ENCODE measurements at regions not wholly inside any gene's neighbourhood (a gene's known extent, or its start where the extent isn't known, plus 50 kb on each side); places are given as distances from the start of the nearest gene placed in this dataset.
"Not testable (repeated sequence)": the region's sequence is repeated elsewhere in the genome, so short reads cannot be mapped to it uniquely, and the experiment has no call there.

DNA sequence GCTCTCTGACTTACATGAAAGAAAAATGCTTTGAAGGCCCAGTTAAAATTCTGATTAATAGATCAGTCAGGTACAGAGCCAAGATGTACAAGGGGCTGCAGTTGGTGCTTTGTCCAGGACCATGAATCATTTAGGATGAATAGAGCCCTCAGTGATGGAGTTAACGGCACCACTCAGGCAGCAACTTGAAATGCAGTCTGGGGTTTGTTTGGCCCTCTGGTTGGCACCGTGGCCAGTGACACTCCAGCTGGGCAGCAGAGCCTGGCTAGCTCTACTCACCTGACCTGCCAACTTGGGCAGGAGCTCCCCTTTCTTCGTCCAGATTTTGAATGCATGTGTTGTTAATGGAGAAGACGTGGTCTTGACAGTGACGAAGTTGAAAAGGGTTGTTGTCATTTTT is 493.0 kb upstream of the ACVR2A start:
- DNase-seq = no peak

DNA sequence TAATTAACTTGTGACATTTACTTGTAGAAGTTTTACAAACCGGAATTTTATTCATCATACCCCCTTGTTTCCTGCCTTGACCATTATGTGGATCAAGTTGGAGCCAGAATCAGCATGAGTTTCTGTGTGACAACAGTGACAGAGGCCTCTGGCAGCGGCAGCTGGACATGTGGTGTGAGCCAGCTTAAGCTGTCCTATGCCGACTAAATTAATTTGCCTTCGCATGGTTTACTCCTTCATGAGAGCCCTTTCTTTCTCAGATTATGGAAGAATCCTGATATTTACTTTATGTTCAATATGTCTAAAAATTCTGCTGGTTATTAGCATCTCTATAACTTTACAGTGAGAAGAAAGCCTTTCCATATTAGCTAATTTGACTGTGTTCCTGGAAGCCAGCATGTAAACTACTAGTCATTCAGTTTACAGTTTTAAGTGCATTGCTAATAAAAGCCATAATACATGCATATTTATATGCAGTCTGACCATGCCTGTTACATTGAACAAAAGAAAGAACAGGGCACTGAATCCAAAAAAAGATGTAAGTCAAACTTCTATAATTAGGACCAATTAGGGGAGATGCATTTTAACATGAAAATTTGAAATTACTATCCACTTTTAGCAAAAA is 495.8 kb upstream of the ACVR2A start:
- no peak for DNase-seq

DNA sequence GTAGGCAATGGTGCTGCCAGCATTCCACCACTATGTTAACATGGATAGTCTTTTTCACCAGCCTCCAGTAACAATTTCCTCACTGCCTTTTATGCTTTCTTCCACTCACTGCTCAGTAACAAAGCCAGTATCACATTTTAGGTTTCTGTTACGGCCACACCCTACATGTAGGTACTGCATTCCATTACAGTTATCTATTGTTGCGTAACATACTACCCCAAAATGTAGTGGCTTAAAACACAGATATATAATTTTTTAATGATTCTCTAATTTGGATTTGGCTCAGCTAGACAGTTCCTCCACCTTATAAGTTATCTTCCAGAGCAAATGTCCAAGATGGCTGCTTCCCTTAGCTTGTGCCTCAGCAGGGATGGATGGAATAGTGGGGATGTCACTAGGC is 498.7 kb upstream of the ACVR2A start:
- DNase-seq = no peak

DNA sequence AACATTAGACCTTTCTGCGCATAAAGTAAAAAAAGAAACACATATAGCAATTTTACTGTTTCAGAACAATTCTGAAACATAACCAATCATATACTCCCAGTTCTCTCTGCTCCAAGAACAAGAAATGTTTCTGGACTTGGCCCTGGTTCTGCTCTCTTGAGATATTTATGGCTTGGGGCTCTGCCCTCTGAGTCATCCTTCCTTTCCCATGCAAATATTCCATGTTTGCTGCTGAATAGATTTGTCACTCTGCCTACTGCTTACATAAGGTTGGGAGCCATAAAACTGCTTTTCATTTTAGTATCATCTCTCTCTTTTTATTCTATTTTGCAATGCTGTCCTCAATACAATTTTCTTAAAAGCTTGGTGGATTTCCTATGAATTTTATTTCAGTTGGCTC is 499.6 kb upstream of the ACVR2A start:
- DNase-seq = no peak

DNA sequence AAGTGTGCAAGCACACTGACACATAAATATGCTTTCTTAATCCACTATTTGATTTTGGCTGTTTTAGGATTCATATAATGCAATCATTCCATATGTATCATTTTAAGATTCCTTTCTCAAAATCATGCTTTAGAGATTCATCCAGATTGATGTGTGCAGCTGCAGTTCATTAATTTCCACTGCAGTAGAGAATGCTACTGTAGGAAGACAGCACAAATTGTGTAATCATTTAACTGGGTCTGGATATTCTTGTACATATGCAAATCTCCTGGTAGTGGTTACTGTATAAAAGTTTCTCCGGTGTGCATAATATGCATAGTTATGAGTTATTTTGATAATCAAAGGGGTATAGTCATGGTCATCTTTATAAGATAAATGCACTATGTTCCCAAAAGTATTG is 502.5 kb upstream of the ACVR2A start:
- no peak for DNase-seq

DNA sequence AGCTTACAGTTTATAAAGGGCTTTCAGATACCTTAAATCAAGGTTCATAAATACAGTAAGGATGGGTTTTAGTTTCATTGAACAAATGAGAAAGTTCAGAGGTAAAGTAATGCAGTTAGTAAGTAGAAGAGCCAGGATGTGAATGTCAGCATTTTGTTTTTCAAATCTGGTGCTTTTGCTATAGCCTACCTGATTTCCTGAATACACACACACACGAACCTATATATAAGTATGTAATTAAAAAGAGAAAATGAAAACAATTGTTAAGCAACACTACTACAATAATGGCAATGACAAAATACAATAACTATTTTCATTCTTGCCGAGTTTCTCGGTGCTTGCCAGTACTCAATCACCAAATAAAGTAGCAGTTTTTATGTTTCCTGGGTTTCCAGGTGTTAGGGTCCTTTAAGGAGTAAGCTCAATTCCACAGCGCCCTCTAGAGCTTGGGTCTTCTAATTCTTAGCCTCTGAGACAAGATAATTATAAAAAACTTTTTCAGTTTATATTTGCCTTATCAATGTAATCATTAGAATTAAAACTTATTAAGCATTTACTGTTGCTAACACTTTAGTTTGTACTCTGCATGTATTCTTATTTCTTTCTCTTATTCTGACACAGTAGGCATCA is 512.9 kb upstream of the ACVR2A start:
- peak in 3 of 6 experiments; percentile 5 to 19 (median 7) for DNase-seq

DNA sequence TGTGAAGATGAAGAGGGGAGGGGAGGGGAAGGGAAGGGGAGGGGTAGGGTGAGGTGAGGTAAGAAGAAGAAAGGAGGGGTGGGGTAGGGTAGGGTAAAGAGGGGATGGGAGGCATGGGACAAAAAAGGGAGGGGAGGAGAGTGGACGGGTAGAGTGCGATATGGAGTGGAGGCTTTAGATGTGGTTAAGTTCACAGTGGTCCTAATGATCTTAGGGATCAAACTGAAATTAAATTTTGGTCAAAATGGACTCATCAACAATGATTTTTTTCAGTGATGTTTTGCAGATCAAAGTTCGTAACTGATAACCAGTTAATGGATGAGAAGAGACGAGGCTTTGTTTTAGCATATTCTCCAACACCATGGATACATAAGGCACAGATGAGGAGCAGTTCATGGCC is 513.9 kb upstream of the ACVR2A start:
- DNase-seq = no peak

DNA sequence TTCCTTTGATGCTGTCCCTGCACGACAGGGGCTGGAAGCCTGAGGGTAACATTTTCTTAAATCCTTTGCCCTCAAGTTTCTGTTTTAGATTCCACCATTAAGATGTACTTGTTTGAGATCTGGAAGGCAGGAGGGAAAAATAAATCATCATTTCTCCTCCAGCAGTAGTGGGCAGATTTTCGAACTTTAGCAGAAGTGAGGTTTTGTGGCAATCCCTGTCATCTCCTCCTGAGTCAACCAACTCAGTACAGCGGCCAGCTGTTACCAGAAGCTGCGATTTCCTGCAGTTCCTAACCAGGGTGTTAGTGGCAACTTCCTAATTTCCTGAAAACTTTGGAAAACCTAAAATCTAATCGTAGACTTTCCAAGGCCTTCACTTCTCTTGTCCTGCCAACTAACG is 517.2 kb upstream of the ACVR2A start:
- no peak for DNase-seq

DNA sequence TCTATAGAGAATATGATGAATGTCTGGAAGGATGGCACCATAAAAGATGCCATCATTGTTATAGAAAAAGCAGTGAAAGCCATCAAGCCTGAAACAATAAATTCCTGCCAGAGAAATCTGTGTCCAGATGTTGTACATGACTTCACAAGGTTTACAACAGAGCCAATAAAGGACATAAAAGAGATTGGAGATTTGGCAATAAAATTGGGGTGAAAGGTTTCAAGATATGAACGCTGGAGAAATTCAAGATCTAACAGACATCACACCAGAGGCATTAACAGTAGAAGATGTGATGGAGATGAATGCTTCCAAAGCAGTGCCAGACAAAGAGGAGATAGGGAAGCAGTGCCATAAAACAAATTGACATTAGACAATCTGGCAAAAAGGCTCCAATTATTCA is 518.8 kb upstream of the ACVR2A start:
- no peak for DNase-seq

DNA sequence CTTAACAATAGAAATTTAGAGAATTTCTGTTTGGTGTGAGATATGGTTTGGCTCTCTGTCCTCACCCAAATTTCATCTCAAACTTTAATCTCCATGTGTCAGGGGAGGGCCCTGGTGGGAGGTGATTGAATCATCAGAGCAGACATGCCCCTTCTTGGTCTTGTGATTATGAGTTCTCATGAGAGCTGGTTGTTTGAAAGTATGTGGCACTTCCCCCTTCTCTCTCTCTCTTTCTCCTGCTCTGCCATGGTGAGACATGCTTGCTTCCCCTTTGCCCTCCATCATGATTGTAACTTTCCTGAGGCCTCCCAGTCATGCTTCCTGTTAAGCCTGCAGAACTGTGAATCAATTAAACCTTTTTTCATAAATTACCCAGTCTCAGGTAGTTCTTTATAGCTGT is 524.7 kb upstream of the ACVR2A start:
- no peak for DNase-seq

DNA sequence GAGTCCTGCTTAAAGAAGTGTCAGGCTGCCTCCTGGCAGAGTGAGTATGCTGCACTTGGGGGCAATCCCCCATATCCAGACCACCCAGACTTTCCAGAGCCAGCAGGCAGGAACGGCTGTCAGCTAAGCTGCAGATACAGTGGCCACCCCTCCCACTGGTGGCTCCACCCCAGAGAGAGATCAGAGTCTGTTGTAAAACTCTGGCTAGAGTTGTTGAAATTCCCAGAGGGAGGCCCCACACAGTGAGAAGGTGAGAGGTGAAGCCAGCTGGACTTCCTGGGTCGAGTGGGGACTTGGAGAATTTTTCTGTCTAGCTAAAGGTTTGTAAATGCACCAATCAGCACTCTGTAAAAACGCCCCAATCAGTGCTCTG is 533.8 kb upstream of the ACVR2A start:
- no peak for DNase-seq

DNA sequence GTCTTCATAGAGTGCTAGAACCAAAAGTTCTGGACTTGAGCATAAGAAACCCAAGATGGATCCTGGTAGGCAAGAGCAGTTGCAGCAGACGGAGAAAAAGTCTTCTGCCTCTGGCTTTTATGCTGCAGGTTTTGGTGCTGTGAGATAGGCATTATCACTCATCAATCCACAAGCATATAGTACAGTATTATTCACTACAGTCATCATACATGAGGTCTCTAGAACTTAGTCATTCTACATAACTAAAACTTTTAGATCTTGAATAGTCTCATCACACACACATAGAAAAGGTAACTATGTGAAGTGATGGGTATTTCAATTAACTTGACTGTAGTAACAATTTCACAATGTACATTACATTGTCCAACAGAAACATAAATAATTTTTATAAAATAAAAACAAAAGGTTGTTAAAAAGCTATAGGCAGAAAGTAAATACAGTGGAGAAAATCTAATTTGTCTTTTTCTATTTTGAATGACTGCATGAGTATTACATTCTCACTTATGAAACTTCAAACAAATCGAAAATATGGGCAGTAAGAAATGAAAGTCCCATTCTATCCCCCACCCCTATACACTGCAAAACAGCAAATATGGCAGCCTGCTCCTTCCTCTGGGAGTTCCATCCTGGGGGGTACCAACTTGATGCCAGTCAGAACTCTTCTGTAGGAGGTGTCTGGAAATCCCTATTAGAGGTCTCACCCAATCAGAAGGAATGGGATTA is 534.3 kb upstream of the ACVR2A start:
- no peak for DNase-seq

DNA sequence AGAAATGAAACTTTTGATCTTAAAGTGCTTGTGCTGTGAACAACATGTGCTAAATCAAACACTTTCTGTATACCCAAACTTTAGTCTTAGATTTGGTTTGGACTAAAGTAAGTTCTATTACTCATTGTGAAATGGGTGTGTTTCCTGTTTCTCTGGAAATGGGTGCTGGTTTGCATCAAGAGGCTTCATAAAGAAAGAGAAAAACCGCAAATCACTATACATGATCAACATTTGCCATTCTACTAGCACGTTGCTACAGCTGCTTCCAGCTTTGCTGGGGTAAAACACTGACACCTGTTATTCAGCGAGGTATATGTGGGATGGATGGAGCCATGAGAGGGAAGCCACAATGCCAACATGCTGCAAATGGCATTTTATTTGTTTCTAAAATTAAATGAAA is 547.0 kb upstream of the ACVR2A start:
- peak in 3 of 6 experiments; percentile 12 to 40 (median 28) for DNase-seq

DNA sequence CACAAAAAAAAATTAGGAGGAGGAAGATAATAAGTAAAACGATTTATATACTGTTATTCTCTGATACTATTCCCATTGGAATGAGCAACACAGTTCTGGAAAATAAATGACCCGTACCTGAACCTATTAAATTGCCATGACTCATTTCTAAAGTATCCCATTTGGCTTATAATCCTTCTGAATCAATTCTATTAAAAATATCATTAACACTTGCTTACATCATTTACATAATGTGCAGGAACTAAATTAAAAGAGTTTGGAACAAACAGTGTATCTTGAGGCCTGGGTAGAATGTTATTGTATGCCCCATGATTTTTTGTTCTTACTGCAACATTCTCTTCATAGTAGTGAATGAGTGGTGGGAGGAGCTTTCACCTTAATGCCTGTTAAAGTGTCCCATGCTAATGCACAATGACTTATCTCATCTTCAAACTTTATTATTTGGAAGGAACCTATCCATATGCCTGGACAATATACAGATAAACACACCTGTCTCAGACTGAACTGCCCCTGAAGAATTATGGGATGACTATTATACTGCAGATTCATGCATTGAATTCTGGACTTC is 549.9 kb upstream of the ACVR2A start:
- no peak for DNase-seq

DNA sequence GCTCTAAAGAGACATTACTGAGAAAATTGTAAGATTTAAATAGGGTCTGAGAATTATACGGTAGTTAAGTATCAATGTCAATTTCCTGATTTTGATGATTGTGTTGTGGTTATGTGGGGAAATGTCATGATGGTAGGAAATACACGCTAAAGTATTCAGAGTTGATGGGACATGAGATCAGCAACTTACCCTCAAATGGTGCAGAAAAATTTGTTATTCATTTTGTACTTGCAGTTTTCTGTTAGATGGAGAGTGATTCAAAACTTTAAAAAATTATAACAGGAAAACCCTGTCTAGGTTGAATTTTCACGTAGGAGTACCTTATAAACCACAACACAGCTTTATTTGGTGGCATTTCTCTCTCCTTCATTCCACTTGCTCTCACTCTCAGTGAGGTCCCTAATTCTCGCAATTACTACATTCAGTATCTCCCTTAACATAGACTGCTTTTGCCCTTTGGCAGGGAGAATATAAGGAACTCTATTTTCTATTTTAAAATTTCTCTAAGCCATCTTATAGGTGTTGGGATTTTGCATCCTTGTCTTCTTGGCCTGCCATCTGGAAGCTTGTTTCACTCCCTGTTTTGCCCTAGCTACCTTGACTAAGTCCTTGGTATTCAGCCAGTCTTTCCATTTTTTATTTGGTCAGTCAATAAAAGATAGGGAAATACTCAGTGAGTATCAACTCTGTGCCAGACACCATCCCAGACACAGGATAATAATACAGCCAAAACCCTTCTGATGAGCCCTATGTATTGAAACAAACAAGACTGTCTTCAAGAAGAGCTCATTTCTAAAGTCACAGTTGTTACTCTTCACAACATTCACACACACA is 550.6 kb upstream of the ACVR2A start:
- DNase-seq = no peak

DNA sequence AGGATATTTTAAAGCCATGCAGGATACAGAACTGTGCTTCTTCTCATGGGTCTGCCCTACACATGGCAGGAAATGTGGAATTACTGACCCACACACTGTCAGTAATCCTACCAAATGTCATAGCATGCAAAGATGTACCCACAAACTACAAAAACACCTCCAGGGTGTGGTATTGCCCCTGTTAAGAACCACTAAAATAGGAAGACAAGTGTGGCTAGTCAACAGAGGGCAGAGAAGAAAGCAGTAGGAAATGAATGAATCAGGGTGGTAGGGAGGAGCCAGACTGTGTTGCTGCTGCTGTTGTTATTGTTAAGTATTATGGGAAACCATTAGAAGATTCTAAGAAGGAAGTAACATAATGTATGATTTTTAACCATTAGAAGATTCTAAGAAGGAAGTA is 556.7 kb upstream of the ACVR2A start:
- peak in 2 of 6 experiments; percentile 24 to 27 for DNase-seq

DNA sequence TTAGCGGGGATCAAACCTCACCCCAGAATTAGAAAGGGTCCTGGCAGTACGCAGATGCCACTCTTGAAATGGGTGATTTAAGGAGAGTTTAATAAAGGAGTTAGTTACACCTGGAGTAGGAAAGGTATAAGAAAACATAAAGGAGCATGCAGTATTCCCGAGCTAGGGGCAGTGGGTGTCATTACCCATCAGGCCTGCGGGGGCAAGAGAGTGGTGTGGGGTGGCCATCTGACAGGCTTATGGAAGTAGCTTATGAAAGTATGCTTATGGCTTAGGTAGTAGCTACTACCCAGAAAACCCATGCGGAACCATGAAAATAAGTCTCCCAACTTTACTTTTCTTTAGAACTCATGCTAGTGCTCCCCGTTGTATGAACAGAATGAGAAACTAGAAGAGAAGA is 568.9 kb upstream of the ACVR2A start:
- no peak for DNase-seq

DNA sequence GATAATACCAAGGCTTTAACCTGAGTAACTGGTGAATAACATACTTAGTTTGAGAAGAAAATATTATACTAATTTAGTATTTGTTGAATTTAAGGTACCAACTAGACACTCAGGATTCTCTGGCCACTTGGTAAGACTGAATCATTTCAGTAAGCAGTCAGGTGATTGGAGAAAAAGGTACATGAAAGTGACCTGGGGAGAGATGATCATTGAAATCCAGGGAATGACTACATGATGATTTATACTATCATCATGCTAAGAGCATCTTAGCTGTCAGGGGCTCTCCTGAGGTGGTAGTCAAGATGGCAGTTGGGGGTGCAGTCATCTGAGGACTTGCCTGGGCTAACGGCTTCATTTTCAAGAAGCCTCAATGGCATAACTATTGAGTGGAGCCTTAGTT is 571.2 kb upstream of the ACVR2A start:
- no peak for DNase-seq

DNA sequence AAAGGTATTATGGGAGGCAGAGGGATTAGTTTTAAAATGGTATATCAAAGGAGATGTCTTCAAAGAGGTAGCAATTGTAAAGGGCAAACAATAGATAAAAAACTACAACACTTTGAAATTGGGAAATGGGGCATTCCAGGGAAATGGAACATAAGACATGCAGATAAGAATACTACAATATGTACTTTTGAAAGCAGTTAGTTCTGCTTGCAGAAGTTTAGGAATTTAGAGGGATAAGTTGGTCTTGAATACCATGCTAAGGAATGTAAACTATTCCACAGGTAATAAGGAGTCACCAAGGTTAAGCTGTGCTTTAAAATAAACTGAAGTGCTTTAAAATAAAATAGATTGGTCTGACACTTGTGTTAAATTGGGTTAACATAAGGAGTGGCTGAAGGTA is 571.7 kb upstream of the ACVR2A start:
- no peak for DNase-seq

DNA sequence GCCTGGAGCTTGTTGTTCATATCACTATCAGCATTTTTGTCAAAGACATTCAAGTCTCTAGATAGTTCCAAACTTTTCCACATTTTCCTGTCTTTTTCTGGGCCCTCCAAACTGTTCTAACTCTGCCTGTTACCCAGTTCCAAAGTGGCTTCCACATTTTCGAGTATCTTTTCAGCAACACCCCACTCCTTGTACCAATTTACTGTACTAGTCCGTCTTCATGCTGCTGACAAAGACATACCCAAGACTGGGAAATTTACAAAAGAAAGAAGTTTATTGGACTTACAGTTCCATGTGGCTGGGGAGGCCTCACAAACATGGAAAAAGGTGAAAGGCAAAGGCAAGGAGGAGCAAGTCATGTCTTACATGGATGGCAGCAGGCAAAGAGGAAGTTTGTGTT is 575.2 kb upstream of the ACVR2A start:
- DNase-seq = not testable (repeated sequence)

DNA sequence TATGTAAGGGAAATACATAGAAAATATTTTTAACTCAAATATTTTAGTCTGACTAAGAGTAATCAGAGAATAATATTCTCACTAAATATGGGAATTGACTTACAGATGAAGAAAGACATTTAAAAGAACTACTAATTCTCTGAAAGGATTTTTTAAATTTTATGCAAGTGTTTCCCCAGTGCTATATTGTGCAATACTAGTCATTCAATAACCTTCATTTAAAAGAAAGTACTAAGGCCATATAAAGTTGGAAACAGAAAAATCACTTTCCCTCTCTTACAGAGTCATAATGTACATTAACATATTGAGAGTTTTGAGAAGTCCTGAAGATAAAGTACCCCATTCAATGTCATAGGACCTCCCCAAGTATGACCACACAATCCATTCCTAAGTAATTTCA is 584.6 kb upstream of the ACVR2A start:
- no peak for DNase-seq

DNA sequence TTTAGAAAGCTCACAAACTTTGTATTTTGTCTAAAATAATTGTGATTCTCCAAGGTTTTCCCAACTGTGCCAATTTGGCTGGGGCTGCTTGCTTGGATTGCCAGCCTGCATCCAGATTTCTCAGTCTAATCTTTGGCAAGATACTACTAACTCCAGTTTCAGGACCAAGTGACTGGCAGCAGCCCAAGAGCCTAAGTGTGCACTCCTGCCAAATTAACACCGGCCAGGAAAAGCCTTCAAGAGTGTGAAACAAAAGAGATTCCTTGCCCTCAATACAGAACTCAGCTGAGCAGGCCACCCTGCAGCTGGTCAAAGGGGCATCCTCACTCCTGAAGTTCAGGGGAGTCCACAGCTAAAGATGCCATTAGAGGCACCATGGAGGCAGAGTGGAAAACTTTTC is 589.0 kb upstream of the ACVR2A start:
- DNase-seq = no peak

DNA sequence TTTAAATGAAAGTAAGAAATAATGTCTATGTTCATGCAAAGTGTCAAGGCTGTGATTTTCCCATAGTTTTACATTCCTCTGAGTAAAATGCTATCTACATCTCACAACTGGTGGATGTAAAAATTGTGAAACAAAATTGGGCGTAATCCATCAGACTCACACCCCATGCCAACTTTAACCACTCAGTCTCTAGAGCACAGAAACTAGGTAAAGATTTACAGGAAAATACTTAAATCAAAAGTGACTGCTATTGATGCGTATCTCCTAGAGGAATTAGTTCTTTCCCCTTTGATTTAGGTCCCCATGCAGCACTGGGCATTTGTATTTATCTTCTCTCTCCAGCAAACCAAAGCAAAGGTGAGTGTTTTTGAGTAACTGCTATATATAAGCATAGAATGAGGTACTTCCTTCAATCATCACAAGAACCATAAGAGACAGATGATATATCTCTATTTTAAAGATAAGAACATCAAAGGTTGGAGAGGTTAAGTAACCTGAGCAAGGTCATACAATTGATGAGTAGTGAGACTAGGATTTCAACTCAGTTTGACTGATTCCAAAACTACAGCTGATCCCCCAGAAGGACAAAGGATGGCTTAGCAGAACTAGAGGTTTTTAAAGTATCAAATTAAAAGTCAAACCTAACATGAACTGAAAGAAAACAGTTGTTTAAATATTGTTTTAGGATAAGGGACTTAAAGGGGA is 594.0 kb upstream of the ACVR2A start:
- DNase-seq = no peak

All from stimulated activated naive CD4-positive, alpha-beta T cell (primary cell).